HepG2 (cell line): ENCODE measurements at regions not wholly inside any gene's neighbourhood (a gene's known extent, or its start where the extent isn't known, plus 50 kb on each side); places are given as distances from the start of the nearest gene placed in this dataset.

Source experiments
- ATAC-seq: fragments of 200-7000 bp; cut with Tn5 transposase; 3 replicates; pipeline ENCODE4 v1.9.1; 2020; ENCODE audit warnings: mild to moderate bottlenecking, moderate library complexity
- BruUV-seq: library from RNA; stranded (reverse); fragments of 400-500 nt; replicated peaks from 2 replicates; lab custom pipeline; 2021; lab: Mats Ljungman, UMichigan
- CTCF ChIA-PET: fragments of 300-600 bp; formaldehyde crosslinking; extraction: SDS; loops from one replicate; lab custom pipeline; 2021; ENCODE audit warnings: low total read pairs, inconsistent platforms, low intra/inter-chr PET ratio; lab: Yijun Ruan, JAX
- POLR2A ChIA-PET: fragments of 350-600 bp; sonication (Branson Sonifier 250); formaldehyde crosslinking; loops from one replicate; lab custom pipeline; 2020; ENCODE audit warnings: antibody characterized with exemption, inconsistent platforms; lab: Yijun Ruan, JAX
- DNase-seq: peaks from one replicate; pipeline ENCODE4 v3.0.0-alpha.2; 2015; ENCODE audit warnings: low spot score
- FAIRE-seq: peaks from 3 replicates; lab custom pipeline; 2011; peaks lifted over from hg19 to GRCh38; lab: Jason Lieb, UNC
- H2AFZ ChIP-seq: one replicate; pipeline ENCODE4 v1.6.1; 2011; ENCODE audit warnings: low read length, inconsistent platforms
- H3K27ac ChIP-seq: fragments of 300-600 bp; 3 replicates; pipeline ENCODE4 v1.8.0; 2011; ENCODE audit warnings: mixed run types, mild to moderate bottlenecking, mixed read lengths, low read length, inconsistent platforms; ENCODE audit not compliant: insufficient read depth; ENCODE audit errors: extremely low read length
- H3K27me3 ChIP-seq, 2 experiments: fragments of 200-600 bp in 1 of 2; 2 replicates in 1 of 2; 3 replicates in 1 of 2; pipeline versions ENCODE4 v1.6.0 to v1.8.0; 2011; ENCODE audit warnings: low read length in 2 of 2, mild to moderate bottlenecking in 2 of 2, moderate library complexity in 2 of 2, inconsistent platforms in 1 of 2; ENCODE audit not compliant: insufficient read depth in 2 of 2, control insufficient read depth in 1 of 2
- H3K36me3 ChIP-seq, 2 experiments: fragments of 200-600 bp in 1 of 2; replicated peaks in 1 of 2; 2 replicates in 1 of 2; 3 replicates in 1 of 2; pipeline versions ENCODE4 v1.5.1 to v1.8.0; 2011; ENCODE audit warnings: low read length in 2 of 2, inconsistent platforms in 1 of 2; ENCODE audit not compliant: insufficient read depth in 2 of 2, control insufficient read depth in 1 of 2
- H3K4me1 ChIP-seq: 2 replicates; pipeline ENCODE4 v1.5.1; 2012; ENCODE audit warnings: low read length, inconsistent platforms; ENCODE audit not compliant: insufficient read depth
- H3K4me2 ChIP-seq: 2 replicates; pipeline ENCODE4 v1.6.0; 2011; ENCODE audit warnings: low read depth, low read length, inconsistent platforms
- H3K4me3 ChIP-seq, 3 experiments: fragments of 200-600 bp in 1 of 3; sonication (generic), shearing (Covaris generic) in 1 of 3; replicated peaks in 1 of 3; 2 replicates each; pipeline ENCODE4 v1.5.1; 2011 to 2016; ENCODE audit warnings: low read length in 3 of 3, inconsistent platforms in 2 of 3, low read depth in 2 of 3, mild to moderate bottlenecking in 2 of 3, control low read depth in 1 of 3, mixed read lengths in 1 of 3; ENCODE audit not compliant: insufficient read depth in 1 of 3
- H3K79me2 ChIP-seq: one replicate; pipeline ENCODE4 v1.6.1; 2011; ENCODE audit warnings: low read length, inconsistent platforms; ENCODE audit not compliant: insufficient read depth
- H3K9ac ChIP-seq: 2 replicates; pipeline ENCODE4 v1.6.0; 2011; ENCODE audit warnings: mild to moderate bottlenecking, low read depth, low read length, inconsistent platforms; ENCODE audit not compliant: insufficient read depth
- H3K9me3 ChIP-seq: 2 replicates; pipeline ENCODE4 v1.5.1; 2012; ENCODE audit warnings: mild to moderate bottlenecking, low read length
- H4K20me1 ChIP-seq: 2 replicates; pipeline ENCODE4 v1.6.0; 2011; ENCODE audit warnings: inconsistent platforms, mild to moderate bottlenecking, low read length, moderate library complexity; ENCODE audit not compliant: insufficient read depth
- CTCF ChIP-seq: sonication (generic); formaldehyde crosslinking; IDR thresholded peaks from 2 replicates; pipeline ENCODE4 v1.5.0; 2020; ENCODE audit warnings: mild to moderate bottlenecking, missing genetic modification reagents, moderate library complexity
- IRX3 ChIP-seq: sonication (generic); formaldehyde crosslinking; IDR thresholded peaks from 2 replicates; pipeline ENCODE4 v1.8.1; 2023; ENCODE audit warnings: mild to moderate bottlenecking, low read depth, missing genetic modification reagents, borderline replicate concordance
- ONECUT2 ChIP-seq: sonication (generic); formaldehyde crosslinking; IDR thresholded peaks from 2 replicates; pipeline ENCODE4 v1.4.0; 2020; ENCODE audit warnings: missing genetic modification reagents
- SMAD3 ChIP-seq: sonication (generic); formaldehyde crosslinking; IDR thresholded peaks from 2 replicates; pipeline ENCODE4 v1.4.0; 2020; ENCODE audit warnings: missing genetic modification reagents
- STAG1 ChIP-seq: sonication (generic); formaldehyde crosslinking; IDR thresholded peaks from 2 replicates; pipeline ENCODE4 v1.4.0; 2020; ENCODE audit warnings: missing genetic modification reagents
- ZBTB43 ChIP-seq: sonication (generic); formaldehyde crosslinking; conservative IDR thresholded peaks from 2 replicates; pipeline ENCODE4 v1.4.0; 2020; ENCODE audit warnings: missing genetic modification reagents
- ZNF691 ChIP-seq: sonication (generic); formaldehyde crosslinking; IDR thresholded peaks from 2 replicates; pipeline ENCODE4 v1.4.0; 2020; ENCODE audit warnings: missing genetic modification reagents, low read depth, mild to moderate bottlenecking, borderline replicate concordance
- WGBS: methylation state at CpG from one replicate; pipeline ENCODE4 v1.1.6; 2017; ENCODE audit warnings: low lambda C conversion rate; 5-methylcytosine and 5-hydroxymethylcytosine counted together
- in situ Hi-C: cut with HindIII; loops from 2 replicates; pipeline ENCODE4 v1.10.0; 2017; ENCODE audit warnings: low pct_unique_long_range_greater_than_20kb; ENCODE audit not compliant: extremely low pct_ligation_motif_present
- intact Hi-C: fragments of 100-400 bp; cut with micrococcal nuclease; formaldehyde crosslinking; loops from one replicate; pipeline ENCODE4 v1.10.0; 2022; ENCODE audit not compliant: unreplicated experiment

- no peaks in the 10 kb centered on the region for H3K9me3 ChIP-seq
- H4K20me1 ChIP-seq = no peaks in the 10 kb centered on the region
- H3K9ac ChIP-seq = no peak overlapping the region
- 60% methylated on average over 4 of the region's 6 CpGs for WGBS
- H3K79me2 ChIP-seq = no peaks in the 10 kb centered on the region
- FAIRE-seq (no peak), ATAC-seq (peak; percentile 68), DNase-seq (no peak)
- intact Hi-C loops = no loop called here
- ChIA-PET POLR2A (no interaction called here), CTCF (no interaction called here)
- no peak overlapping the region for H3K27ac ChIP-seq
- BruUV-seq = no TSS peak
- H3K36me3 ChIP-seq = no peaks in the 10 kb centered on the region
- H3K4me1 ChIP-seq = peaks cover 7% of the 10 kb centered on the region
- no peak overlapping the region for H3K4me2 ChIP-seq
- H3K4me3 ChIP-seq = no peak overlapping the region
- 0 out of 2 replicates have a peak, but pooled peaks have one; percentile 14 for TF ChIP-seq CTCF
- TF ChIP-seq ZNF691 (CRISPR knock-in tag) = no peak
- TF ChIP-seq STAG1 (CRISPR knock-in tag) = 0 out of 2 replicates have a peak, but pooled peaks have one; percentile 18
- no peak overlapping the region for H2AFZ ChIP-seq
- in situ Hi-C loops = no loop called here
- H3K27me3 ChIP-seq = peaks cover 2 to 11% of the 10 kb centered on the region in 2 experiments; a peak in 2 of 5 replicates
Measured at GRCh38 chr22:22069450-22070370, 87.1 kb upstream of the TOP3B start.

- FAIRE-seq = no peak
- 1% methylated on average over 2 of the region's 2 CpGs for WGBS
- H3K4me1 ChIP-seq = no peaks in the 10 kb centered on the region
- no TSS peak for BruUV-seq
- H3K27me3 ChIP-seq = peaks cover 2 to 7% of the 10 kb centered on the region in 2 experiments; a peak in 2 of 5 replicates
- in situ Hi-C loops (no loop called here), intact Hi-C loops (no loop called here)
- POLR2A ChIA-PET = no interaction called here
- no peak overlapping the region for H3K9ac ChIP-seq
- no peak overlapping the region for H3K4me3 ChIP-seq
- H4K20me1 ChIP-seq = no peaks in the 10 kb centered on the region
- no peak overlapping the region for H2AFZ ChIP-seq
- H3K36me3 ChIP-seq = no peaks in the 10 kb centered on the region
- H3K9me3 ChIP-seq = no peaks in the 10 kb centered on the region
- TF ChIP-seq ONECUT2 (CRISPR knock-in tag) (no peak), SMAD3 (CRISPR knock-in tag) (no peak), IRX3 (CRISPR knock-in tag) (no peak), ZBTB43 (CRISPR knock-in tag) (no peak)
- TF ChIP-seq, all 625 proteins: peak for 0
- no peak overlapping the region for H3K4me2 ChIP-seq
- no peak for ATAC-seq
- no peak for DNase-seq
- H3K79me2 ChIP-seq = no peaks in the 10 kb centered on the region
- H3K27ac ChIP-seq = no peak overlapping the region
- CTCF ChIA-PET = no interaction called here
Measured at GRCh38 chr22:22068657-22069056, 86.1 kb upstream of the TOP3B start.
